Liver (tissue), 8 donors: ENCODE measurements at regions not wholly inside any gene's neighbourhood (a gene's known extent, or its start where the extent isn't known, plus 50 kb on each side); places are given as distances from the start of the nearest gene placed in this dataset.

ENCODE experiments used
- DNase-seq: peaks from one replicate; pipeline ENCODE4 v3.0.0-alpha.2; 2017; ENCODE audit warnings: low spot score
- H3K27ac ChIP-seq, 2 donors: one replicate each; pipeline ENCODE4 v1.7.0; 2013; ENCODE audit warnings: inconsistent platforms in 2 of 2, low read length in 2 of 2, control low read depth in 1 of 2, low read depth in 1 of 2, mild to moderate bottlenecking in 1 of 2
- H3K27me3 ChIP-seq, 4 donors: one replicate each; pipeline versions ENCODE4 v1.6.1 to v1.7.0; 2013; ENCODE audit warnings: low read length in 3 of 4, inconsistent platforms in 1 of 4, mild to moderate bottlenecking in 1 of 4, moderate library complexity in 1 of 4; ENCODE audit not compliant: control insufficient read depth in 4 of 4, insufficient read depth in 4 of 4
- H3K36me3 ChIP-seq, 4 donors: one replicate each; pipeline versions ENCODE4 v1.6.1 to v1.7.0; 2013; ENCODE audit warnings: low read length in 3 of 4, mild to moderate bottlenecking in 3 of 4, low read depth in 1 of 4, moderate library complexity in 1 of 4; ENCODE audit not compliant: control insufficient read depth in 4 of 4, insufficient read depth in 3 of 4
- H3K4me1 ChIP-seq, 4 donors: one replicate each; pipeline versions ENCODE4 v1.6.1 to v1.7.0; 2013; ENCODE audit warnings: low read length in 3 of 4, mild to moderate bottlenecking in 3 of 4, moderate library complexity in 1 of 4; ENCODE audit not compliant: control insufficient read depth in 4 of 4, insufficient read depth in 4 of 4
- H3K4me3 ChIP-seq, 3 donors: one replicate each; pipeline versions ENCODE4 v1.6.1 to v1.7.0; 2013; ENCODE audit warnings: low read length in 3 of 3, control low read depth in 1 of 3, low read depth in 1 of 3, mild to moderate bottlenecking in 1 of 3
- H3K9ac ChIP-seq, 2 donors: one replicate each; pipeline ENCODE4 v1.7.0; 2013; ENCODE audit warnings: low read length in 2 of 2, mild to moderate bottlenecking in 2 of 2, moderate library complexity in 2 of 2, control low read depth in 1 of 2, low read depth in 1 of 2
- H3K9me3 ChIP-seq, 4 donors: one replicate each; pipeline versions ENCODE4 v1.6.1 to v1.7.0; 2013; ENCODE audit warnings: low read length in 3 of 4; ENCODE audit not compliant: control insufficient read depth in 4 of 4
- ATF3 ChIP-seq: IDR thresholded peaks from 2 replicates; pipeline ENCODE4 v1.6.1; 2016; ENCODE audit warnings: antibody characterized with exemption
- EGR1 ChIP-seq, 2 donors: IDR thresholded peaks; 2 replicates each; pipeline ENCODE4 v1.6.1; 2016 to 2018; ENCODE audit warnings: antibody characterized with exemption in 2 of 2, low read depth in 2 of 2
- FOXA1 ChIP-seq: IDR thresholded peaks from 2 replicates; pipeline ENCODE4 v1.6.1; 2016; ENCODE audit warnings: antibody characterized with exemption
- FOXA2 ChIP-seq: IDR thresholded peaks from 2 replicates; pipeline ENCODE4 v1.6.1; 2016; ENCODE audit warnings: antibody characterized with exemption
- GABPA ChIP-seq, 2 donors: IDR thresholded peaks in 1 of 2; conservative IDR thresholded peaks in 1 of 2; 2 replicates each; pipeline ENCODE4 v1.6.1; 2016; ENCODE audit warnings: antibody characterized with exemption in 2 of 2, mild to moderate bottlenecking in 1 of 2, moderate library complexity in 1 of 2
- HNF4A ChIP-seq, 2 donors: conservative IDR thresholded peaks; 2 replicates each; pipeline ENCODE4 v1.6.1; 2016; ENCODE audit warnings: antibody characterized with exemption in 2 of 2, mild to moderate bottlenecking in 2 of 2
- HNF4G ChIP-seq: IDR thresholded peaks from 2 replicates; pipeline ENCODE4 v1.6.1; 2016; ENCODE audit warnings: antibody characterized with exemption
- JUND ChIP-seq, 2 donors: IDR thresholded peaks; 2 replicates each; pipeline ENCODE4 v1.6.1; 2016; ENCODE audit warnings: antibody characterized with exemption in 2 of 2
- MAX ChIP-seq: IDR thresholded peaks from 2 replicates; pipeline ENCODE4 v1.6.1; 2016; ENCODE audit warnings: antibody characterized with exemption
- NR2F2 ChIP-seq: IDR thresholded peaks from 2 replicates; pipeline ENCODE4 v1.6.1; 2016; ENCODE audit warnings: antibody characterized with exemption
- RAD21 ChIP-seq, 2 donors: IDR thresholded peaks; 2 replicates each; pipeline ENCODE4 v1.6.1; 2016; ENCODE audit warnings: antibody characterized with exemption in 2 of 2, mild to moderate bottlenecking in 2 of 2
- REST ChIP-seq: IDR thresholded peaks from 2 replicates; pipeline ENCODE4 v1.6.1; 2016; ENCODE audit warnings: antibody characterized with exemption, mild to moderate bottlenecking
- RXRA ChIP-seq, 2 donors: IDR thresholded peaks; 2 replicates each; pipeline ENCODE4 v1.6.1; 2017 to 2018; ENCODE audit warnings: antibody characterized with exemption in 2 of 2, mild to moderate bottlenecking in 1 of 2
- SP1 ChIP-seq: IDR thresholded peaks from 2 replicates; pipeline ENCODE4 v1.6.1; 2018; ENCODE audit warnings: antibody characterized with exemption, mild to moderate bottlenecking
- TAF1 ChIP-seq: conservative IDR thresholded peaks from 2 replicates; pipeline ENCODE4 v1.6.1; 2016; ENCODE audit warnings: antibody characterized with exemption, mild to moderate bottlenecking
- YY1 ChIP-seq: IDR thresholded peaks from 2 replicates; pipeline ENCODE4 v1.6.1; 2016; ENCODE audit warnings: antibody characterized with exemption, mild to moderate bottlenecking
- WGBS: extraction: QIAGEN DNeasy Blood & Tissue Kit; methylation state at CpG from one replicate; pipeline ENCODE4 v1.1.7; 2013; 5-methylcytosine and 5-hydroxymethylcytosine counted together
- TF ChIP-seq, protein P1 (sequence below): IDR thresholded peaks from 2 replicates; pipeline ENCODE4 v1.6.1; 2016; ENCODE audit warnings: antibody characterized with exemption
- TF ChIP-seq, protein P2 (sequence below): fragments of 150-350 bp; IDR thresholded peaks from 2 replicates; pipeline ENCODE4 v1.5.1; 2017; ENCODE audit warnings: improper control_type of control experiment, low read depth, low read length; ENCODE audit not compliant: missing input control
- donor health status: healthy.
- donor health status: healthy.
- donor health status: healthy.
- donor health status: healthy.
- donor health status: healthy.

DNA sequence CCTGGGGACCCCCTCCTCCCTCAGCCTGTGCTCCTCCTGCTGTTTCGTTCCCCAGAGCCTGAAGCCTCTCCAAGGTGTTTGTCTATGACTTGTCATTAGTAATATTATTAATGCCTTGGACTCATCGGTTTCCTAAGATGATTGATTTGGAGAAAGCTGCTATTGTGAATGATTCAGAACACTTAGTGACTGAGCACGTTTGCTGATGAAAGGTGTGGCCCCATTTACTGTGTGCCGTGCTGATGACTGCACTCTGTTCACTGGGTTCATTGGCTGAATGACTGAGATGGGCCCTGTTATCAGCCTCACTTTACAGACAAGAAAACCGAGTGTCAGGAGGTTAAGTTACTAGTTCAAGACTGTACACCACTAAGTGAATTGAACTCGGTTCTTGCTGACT is 111.4 kb downstream of the SPP2 start:
- DNase-seq: no peak
- H3K9ac ChIP-seq: no peak overlapping the region
- H3K27ac ChIP-seq: no peak overlapping the region
- TF ChIP-seq GABPA (IDR thresholded peaks at IDR 0.05 in 1 of 2, conservative IDR thresholded peaks at IDR 0.05 in 1 of 2) (no peak), ATF3 (no peak), FOXA2 (no peak), RAD21 (IDR thresholded peaks at IDR 0.05) (no peak), JUND (IDR thresholded peaks at IDR 0.05) (no peak), HNF4G (no peak), TAF1 (no peak), NR2F2 (no peak), MAX (no peak), RXRA (IDR thresholded peaks at IDR 0.05) (no peak), FOXA1 (no peak), SP1 (no peak), EGR1 (IDR thresholded peaks at IDR 0.05; ENCODE audit: low read depth in 2 of 2) (no peak), HNF4A (conservative IDR thresholded peaks at IDR 0.05) (no peak), YY1 (no peak), REST (no peak)
- TF ChIP-seq, protein P1, sequence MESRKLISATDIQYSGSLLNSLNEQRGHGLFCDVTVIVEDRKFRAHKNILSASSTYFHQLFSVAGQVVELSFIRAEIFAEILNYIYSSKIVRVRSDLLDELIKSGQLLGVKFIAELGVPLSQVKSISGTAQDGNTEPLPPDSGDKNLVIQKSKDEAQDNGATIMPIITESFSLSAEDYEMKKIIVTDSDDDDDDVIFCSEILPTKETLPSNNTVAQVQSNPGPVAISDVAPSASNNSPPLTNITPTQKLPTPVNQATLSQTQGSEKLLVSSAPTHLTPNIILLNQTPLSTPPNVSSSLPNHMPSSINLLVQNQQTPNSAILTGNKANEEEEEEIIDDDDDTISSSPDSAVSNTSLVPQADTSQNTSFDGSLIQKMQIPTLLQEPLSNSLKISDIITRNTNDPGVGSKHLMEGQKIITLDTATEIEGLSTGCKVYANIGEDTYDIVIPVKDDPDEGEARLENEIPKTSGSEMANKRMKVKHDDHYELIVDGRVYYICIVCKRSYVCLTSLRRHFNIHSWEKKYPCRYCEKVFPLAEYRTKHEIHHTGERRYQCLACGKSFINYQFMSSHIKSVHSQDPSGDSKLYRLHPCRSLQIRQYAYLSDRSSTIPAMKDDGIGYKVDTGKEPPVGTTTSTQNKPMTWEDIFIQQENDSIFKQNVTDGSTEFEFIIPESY: no peak
- TF ChIP-seq, protein P2, sequence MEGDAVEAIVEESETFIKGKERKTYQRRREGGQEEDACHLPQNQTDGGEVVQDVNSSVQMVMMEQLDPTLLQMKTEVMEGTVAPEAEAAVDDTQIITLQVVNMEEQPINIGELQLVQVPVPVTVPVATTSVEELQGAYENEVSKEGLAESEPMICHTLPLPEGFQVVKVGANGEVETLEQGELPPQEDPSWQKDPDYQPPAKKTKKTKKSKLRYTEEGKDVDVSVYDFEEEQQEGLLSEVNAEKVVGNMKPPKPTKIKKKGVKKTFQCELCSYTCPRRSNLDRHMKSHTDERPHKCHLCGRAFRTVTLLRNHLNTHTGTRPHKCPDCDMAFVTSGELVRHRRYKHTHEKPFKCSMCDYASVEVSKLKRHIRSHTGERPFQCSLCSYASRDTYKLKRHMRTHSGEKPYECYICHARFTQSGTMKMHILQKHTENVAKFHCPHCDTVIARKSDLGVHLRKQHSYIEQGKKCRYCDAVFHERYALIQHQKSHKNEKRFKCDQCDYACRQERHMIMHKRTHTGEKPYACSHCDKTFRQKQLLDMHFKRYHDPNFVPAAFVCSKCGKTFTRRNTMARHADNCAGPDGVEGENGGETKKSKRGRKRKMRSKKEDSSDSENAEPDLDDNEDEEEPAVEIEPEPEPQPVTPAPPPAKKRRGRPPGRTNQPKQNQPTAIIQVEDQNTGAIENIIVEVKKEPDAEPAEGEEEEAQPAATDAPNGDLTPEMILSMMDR: no peak
- H3K27me3 ChIP-seq: no peaks in the 10 kb centered on the region
- no peaks in the 10 kb centered on the region for H3K9me3 ChIP-seq
- no peak overlapping the region for H3K4me3 ChIP-seq
- 90% methylated on average over 6 of the region's 6 CpGs for WGBS
- H3K36me3 ChIP-seq: no peaks in the 10 kb centered on the region
- H3K4me1 ChIP-seq: no peaks in the 10 kb centered on the region

DNA sequence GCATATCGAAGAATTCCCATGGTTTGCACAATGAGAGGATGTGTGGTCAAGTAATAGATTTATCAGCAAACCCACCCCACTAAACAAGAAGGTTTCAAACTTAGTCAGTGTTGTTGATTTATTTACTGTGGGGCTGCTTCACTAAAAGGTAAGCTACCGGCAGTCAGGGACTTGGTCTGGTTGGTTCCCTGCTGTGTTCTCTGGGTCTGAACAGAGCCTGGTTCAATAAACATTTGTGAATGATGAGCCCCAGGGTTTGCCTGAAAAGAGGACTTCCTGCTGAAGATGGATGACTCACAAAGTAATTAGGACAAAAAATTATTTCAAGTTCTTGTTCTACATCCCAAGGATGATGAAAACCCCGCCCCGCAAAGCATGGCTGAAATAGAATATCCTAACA is 108.3 kb downstream of the SPP2 start:
- no peak overlapping the region for H3K27ac ChIP-seq
- no peaks in the 10 kb centered on the region for H3K36me3 ChIP-seq
- DNase-seq: no peak
- H3K9ac ChIP-seq: no peak overlapping the region
- 93% methylated on average over 4 of the region's 4 CpGs for WGBS
- TF ChIP-seq REST (no peak), FOXA2 (no peak), TAF1 (no peak), ATF3 (no peak), FOXA1 (no peak), EGR1 (IDR thresholded peaks at IDR 0.05; ENCODE audit: low read depth in 2 of 2) (no peak), RXRA (IDR thresholded peaks at IDR 0.05) (no peak), GABPA (IDR thresholded peaks at IDR 0.05 in 1 of 2, conservative IDR thresholded peaks at IDR 0.05 in 1 of 2) (no peak)
- H3K4me1 ChIP-seq: no peaks in the 10 kb centered on the region
- H3K4me3 ChIP-seq: no peak overlapping the region
- H3K27me3 ChIP-seq: no peaks in the 10 kb centered on the region
- H3K9me3 ChIP-seq: no peaks in the 10 kb centered on the region
